SIG-M5 treated with dmso at 0.1 percent for 504 hours (cell line): ENCODE measurements at regions not wholly inside any gene's neighbourhood (a gene's known extent, or its start where the extent isn't known, plus 50 kb on each side); places are given as distances from the start of the nearest gene placed in this dataset.

Experiments
- DNase-seq: peaks from one replicate; lab custom pipeline; 2025; ENCODE audit not compliant: unreplicated experiment; lab: John Stamatoyannopoulos, UW

DNA sequence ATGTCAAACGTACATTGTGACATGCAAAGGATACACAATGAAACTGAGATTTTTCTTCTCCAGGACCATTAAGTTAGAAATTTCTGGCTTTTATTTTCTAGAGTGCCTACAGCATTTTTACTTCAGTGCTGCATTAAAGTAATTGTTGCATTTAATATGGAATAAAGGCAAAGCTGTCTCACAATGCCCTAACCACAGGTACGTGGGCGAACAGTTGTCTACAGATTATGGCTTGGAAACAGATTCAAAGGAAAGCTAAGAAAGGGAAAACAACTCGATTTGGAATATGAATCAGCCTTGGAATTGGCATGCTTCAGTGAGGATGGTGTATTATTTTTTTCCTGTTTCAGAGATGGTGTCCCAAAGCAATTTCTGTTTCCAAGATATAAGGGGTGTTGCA is 79.1 kb upstream of the TUSC7 start:
- no peak for DNase-seq

DNA sequence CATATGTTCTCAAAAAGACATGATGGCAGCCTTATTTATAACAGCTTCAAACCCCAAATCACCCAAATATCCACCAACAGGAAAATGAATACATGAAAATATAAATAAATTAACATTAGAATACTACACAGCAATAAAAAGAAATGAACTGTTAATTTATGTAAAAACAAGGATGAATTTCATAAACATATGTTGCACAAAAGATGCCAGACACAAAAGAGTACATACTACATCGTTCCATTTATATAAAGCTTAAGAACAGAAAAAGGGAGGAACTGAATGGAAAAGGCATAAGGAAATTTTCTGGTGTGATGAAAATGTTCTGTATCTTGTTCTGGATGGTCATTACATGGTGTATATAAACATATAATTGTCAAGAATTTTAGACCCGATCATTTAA is 69.9 kb upstream of the TUSC7 start:
- DNase-seq = no peak

DNA sequence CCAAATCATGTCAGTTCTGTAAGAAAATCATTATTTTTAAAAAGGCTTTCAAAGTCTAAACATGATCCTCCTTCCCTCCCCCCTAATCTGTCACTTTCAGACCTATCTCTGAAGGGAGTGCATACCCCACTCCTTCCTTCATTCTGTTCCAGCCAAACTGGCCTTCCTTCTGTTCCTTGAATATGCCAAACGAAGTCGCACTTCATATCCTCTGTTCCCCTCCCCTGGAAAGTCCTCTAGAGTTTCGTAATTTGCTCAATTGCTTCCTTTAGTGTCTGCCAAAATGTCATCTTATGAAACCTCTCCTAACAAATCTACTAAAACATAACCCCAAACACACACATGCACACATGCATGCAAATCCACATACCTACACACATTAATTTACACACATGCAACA is 69.5 kb upstream of the TUSC7 start:
- DNase-seq = no peak

DNA sequence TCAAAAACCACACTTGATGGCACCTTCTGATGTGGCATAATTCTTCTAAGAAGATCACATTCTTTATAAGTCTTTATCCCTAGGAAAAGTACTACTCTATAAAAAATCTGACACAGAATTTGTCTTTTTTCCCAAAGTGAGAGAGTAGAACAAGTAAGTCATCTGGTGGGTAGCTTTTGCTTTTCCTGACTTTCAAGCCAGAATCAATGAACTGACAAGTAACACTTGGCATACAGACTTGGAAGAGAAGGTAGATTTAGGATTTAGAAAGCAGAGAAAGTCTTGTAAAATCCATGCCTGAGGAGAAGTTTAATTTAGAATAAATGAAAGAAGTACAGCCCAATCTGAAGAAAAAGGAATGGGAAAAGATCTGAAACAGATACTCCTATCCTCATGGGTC is 66.6 kb upstream of the TUSC7 start:
- no peak for DNase-seq

DNA sequence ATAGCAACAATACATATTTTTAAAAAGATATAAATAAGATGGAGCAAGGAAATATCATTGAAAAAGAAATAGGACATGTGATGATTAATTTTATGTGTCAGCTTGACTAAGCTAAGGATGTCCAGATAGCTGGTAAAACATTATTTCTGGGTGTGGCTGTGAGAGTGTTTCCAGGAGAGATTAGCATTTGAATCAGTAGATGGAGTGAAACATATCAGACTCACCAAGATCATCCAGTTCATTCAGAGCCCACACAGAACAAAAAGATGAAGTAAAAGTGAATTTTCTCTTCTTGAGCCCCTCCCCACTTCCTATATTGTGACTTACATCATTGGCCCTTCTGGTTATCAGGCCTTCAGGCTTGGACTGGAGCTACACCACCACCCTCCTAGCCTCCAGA is 61.6 kb upstream of the TUSC7 start:
- no peak for DNase-seq
